ENCODE measurements at regions not wholly inside any gene's neighbourhood (a gene's known extent, or its start where the extent isn't known, plus 50 kb on each side); places are given as distances from the start of the nearest gene placed in this dataset.

GRCh38 chr3:188064831-188065493 is 89.0 kb upstream of the LPP start:
- no peak for TF ChIP-seq CTCF (IDR thresholded peaks at IDR 0.05)
- no peak for TF ChIP-seq POLR2A (IDR thresholded peaks at IDR 0.05)

Data from lower leg skin (tissue), 3 donors.